NT2/D1 (cell line): ENCODE measurements at regions not wholly inside any gene's neighbourhood (a gene's known extent, or its start where the extent isn't known, plus 50 kb on each side); places are given as distances from the start of the nearest gene placed in this dataset.

ENCODE experiments used
- YY1 ChIP-seq: IDR thresholded peaks from 2 replicates; pipeline ENCODE4 v1.6.1; 2011; ENCODE audit not compliant: insufficient read length, insufficient read depth
- ZNF274 ChIP-seq: IDR thresholded peaks from 2 replicates; pipeline ENCODE4 v1.6.1; 2011; ENCODE audit warnings: mild to moderate bottlenecking, low read depth, low read length

GRCh38 chr4:117889978-117890377 is 144.3 kb upstream of the NDST3 start:
- TF ChIP-seq YY1 (no peak), ZNF274 (no peak)
